ENCODE measurements at regions not wholly inside any gene's neighbourhood (a gene's known extent, or its start where the extent isn't known, plus 50 kb on each side); places are given as distances from the start of the nearest gene placed in this dataset.
A peak's percentile ranks its signal among the peaks of the same experiment; 100 is the strongest.

GRCh38 chr9:28031521-28032267 is 458.4 kb upstream of the C9orf72 start:
- no peak for DNase-seq

- DNase-seq = no peak
These were observed 458.9 kb upstream of the C9orf72 start for GRCh38 chr9:28032268-28032590.

GRCh38 chr9:28034242-28034641 is 461.0 kb upstream of the C9orf72 start:
- DNase-seq = no peak

- DNase-seq = no peak
These were observed 464.7 kb upstream of the C9orf72 start for GRCh38 chr9:28037968-28038367.

- DNase-seq = no peak
These were observed 471.8 kb upstream of the C9orf72 start for GRCh38 chr9:28045051-28045450.

GRCh38 chr9:28050046-28050445 is 476.8 kb upstream of the C9orf72 start:
- DNase-seq = no peak

- no peak for DNase-seq
These were observed 477.7 kb upstream of the C9orf72 start for GRCh38 chr9:28050941-28051340.

GRCh38 chr9:28051559-28052503 is 478.6 kb upstream of the C9orf72 start:
- DNase-seq = no peak

- no peak for DNase-seq
These were observed 480.0 kb upstream of the C9orf72 start for GRCh38 chr9:28053096-28053777.

GRCh38 chr9:28056006-28056405 is 482.7 kb upstream of the C9orf72 start:
- DNase-seq = no peak

- DNase-seq = no peak
These were observed 483.2 kb upstream of the C9orf72 start for GRCh38 chr9:28056466-28056865.

- DNase-seq = no peak
These were observed 485.9 kb upstream of the C9orf72 start for GRCh38 chr9:28059192-28059591.

- no peak for DNase-seq
These were observed 491.0 kb upstream of the C9orf72 start for GRCh38 chr9:28064241-28064815.

- peak; percentile 11 for DNase-seq
These were observed 500.0 kb upstream of the C9orf72 start for GRCh38 chr9:28073270-28073669.

- DNase-seq = no peak
These were observed 506.4 kb upstream of the C9orf72 start for GRCh38 chr9:28079677-28080076.

- no peak for DNase-seq
These were observed 509.4 kb upstream of the C9orf72 start for GRCh38 chr9:28082671-28083070.

GRCh38 chr9:28086881-28087280 is 513.6 kb upstream of the C9orf72 start:
- DNase-seq = no peak

- no peak for DNase-seq
These were observed 520.0 kb upstream of the C9orf72 start for GRCh38 chr9:28092981-28093936.

GRCh38 chr9:28101509-28101908 is 528.2 kb upstream of the C9orf72 start:
- no peak for DNase-seq

- DNase-seq = no peak
These were observed 531.7 kb upstream of the C9orf72 start for GRCh38 chr9:28105001-28105400.

GRCh38 chr9:28120184-28120583 is 546.9 kb upstream of the C9orf72 start:
- no peak for DNase-seq

- DNase-seq = no peak
These were observed 547.3 kb upstream of the C9orf72 start for GRCh38 chr9:28120626-28121025.
